ENCODE measurements at regions not wholly inside any gene's neighbourhood (a gene's known extent, or its start where the extent isn't known, plus 50 kb on each side); places are given as distances from the start of the nearest gene placed in this dataset.

- intact Hi-C loops (cut with micrococcal nuclease): loop anchor here (1.0 kb wide), 2 partner anchors 288 to 611 kb away; no protein-coding TSS in a partner anchor
Observed at GRCh38 chr7:125670926-125671572, 741.4 kb upstream of the POT1 start.

GRCh38 chr7:125668321-125668993 is 738.8 kb upstream of the POT1 start:
- intact Hi-C loops (cut with micrococcal nuclease): no loop called here

GRCh38 chr7:125664625-125665024 is 735.0 kb upstream of the POT1 start:
- intact Hi-C loops (cut with micrococcal nuclease): no loop called here

- intact Hi-C loops (cut with micrococcal nuclease): no loop called here
Observed at GRCh38 chr7:125663961-125664360, 734.3 kb upstream of the POT1 start.

- intact Hi-C loops (cut with micrococcal nuclease): no loop called here
Observed at GRCh38 chr7:125661677-125662076, 732.1 kb upstream of the POT1 start.

GRCh38 chr7:125661006-125661405 is 731.4 kb upstream of the POT1 start:
- intact Hi-C loops (cut with micrococcal nuclease): no loop called here

GRCh38 chr7:125654076-125654475 is 724.5 kb upstream of the POT1 start:
- intact Hi-C loops (cut with micrococcal nuclease): loop anchor here (10.0 kb wide), 1 partner anchor 439 kb away; no protein-coding TSS in a partner anchor

- intact Hi-C loops (cut with micrococcal nuclease): loop anchor here (10.0 kb wide), 1 partner anchor 437 kb away; no protein-coding TSS in a partner anchor
Observed at GRCh38 chr7:125651823-125652528, 722.4 kb upstream of the POT1 start.

- intact Hi-C loops (cut with micrococcal nuclease): no loop called here
Observed at GRCh38 chr7:125648543-125648942, 718.9 kb upstream of the POT1 start.

- intact Hi-C loops (cut with micrococcal nuclease): no loop called here
Observed at GRCh38 chr7:125645770-125646169, 716.1 kb upstream of the POT1 start.

- intact Hi-C loops (cut with micrococcal nuclease): no loop called here
Observed at GRCh38 chr7:125644109-125644508, 714.5 kb upstream of the POT1 start.

- intact Hi-C loops (cut with micrococcal nuclease): no loop called here
Observed at GRCh38 chr7:125643302-125643701, 713.7 kb upstream of the POT1 start.

GRCh38 chr7:125641884-125642283 is 712.3 kb upstream of the POT1 start:
- intact Hi-C loops (cut with micrococcal nuclease): no loop called here

- intact Hi-C loops (cut with micrococcal nuclease): no loop called here
Observed at GRCh38 chr7:125636320-125636962, 706.8 kb upstream of the POT1 start.

GRCh38 chr7:125618516-125618915 is 688.9 kb upstream of the POT1 start:
- intact Hi-C loops (cut with micrococcal nuclease): no loop called here

- intact Hi-C loops (cut with micrococcal nuclease): no loop called here
Observed at GRCh38 chr7:125611582-125611981, 682.0 kb upstream of the POT1 start.

- intact Hi-C loops (cut with micrococcal nuclease): no loop called here
Observed at GRCh38 chr7:125606671-125607070, 677.0 kb upstream of the POT1 start.

GRCh38 chr7:125605241-125605640 is 675.6 kb upstream of the POT1 start:
- intact Hi-C loops (cut with micrococcal nuclease): no loop called here

- intact Hi-C loops (cut with micrococcal nuclease): no loop called here
Observed at GRCh38 chr7:125602441-125602840, 672.8 kb upstream of the POT1 start.

- intact Hi-C loops (cut with micrococcal nuclease): no loop called here
Observed at GRCh38 chr7:125599387-125599786, 669.8 kb upstream of the POT1 start.

- intact Hi-C loops (cut with micrococcal nuclease): no loop called here
Observed at GRCh38 chr7:125592331-125592730, 662.7 kb upstream of the POT1 start.

GRCh38 chr7:125573126-125573525 is 643.5 kb upstream of the POT1 start:
- intact Hi-C loops (cut with micrococcal nuclease): no loop called here
